Muscle of leg (tissue), 3 donors: ENCODE measurements at regions not wholly inside any gene's neighbourhood (a gene's known extent, or its start where the extent isn't known, plus 50 kb on each side); places are given as distances from the start of the nearest gene placed in this dataset.
"Not testable (repeated sequence)": the region's sequence is repeated elsewhere in the genome, so short reads cannot be mapped to it uniquely, and the experiment has no call there.

Source experiments
- DNase-seq: peaks from one replicate; pipeline ENCODE4 v3.0.0; 2013
- H3K27ac ChIP-seq: one replicate; pipeline ENCODE4 v1.5.1; 2013; ENCODE audit warnings: mild to moderate bottlenecking, low read length, control low read depth
- H3K27me3 ChIP-seq: one replicate; pipeline ENCODE4 v1.6.1; 2013; ENCODE audit warnings: low read length; ENCODE audit not compliant: control insufficient read depth, insufficient read depth
- H3K36me3 ChIP-seq: one replicate; pipeline ENCODE4 v1.6.1; 2013; ENCODE audit warnings: low read length; ENCODE audit not compliant: control insufficient read depth, insufficient read depth
- H3K4me1 ChIP-seq: one replicate; pipeline ENCODE4 v1.6.1; 2013; ENCODE audit warnings: low read length; ENCODE audit not compliant: control insufficient read depth, insufficient read depth
- H3K4me3 ChIP-seq: one replicate; pipeline ENCODE4 v1.5.1; 2013; ENCODE audit warnings: low read length, control low read depth
- H3K9me3 ChIP-seq: replicated peaks from 2 replicates; pipeline ENCODE4 v1.6.1; 2013; ENCODE audit warnings: low read depth, low read length; ENCODE audit not compliant: control insufficient read depth
- WGBS: methylation state at CpG from one replicate; pipeline ENCODE4 v1.1.5; 2013; ENCODE audit warnings: missing lambda C conversion rate; ENCODE audit not compliant: insufficient coverage; 5-methylcytosine and 5-hydroxymethylcytosine counted together

DNA sequence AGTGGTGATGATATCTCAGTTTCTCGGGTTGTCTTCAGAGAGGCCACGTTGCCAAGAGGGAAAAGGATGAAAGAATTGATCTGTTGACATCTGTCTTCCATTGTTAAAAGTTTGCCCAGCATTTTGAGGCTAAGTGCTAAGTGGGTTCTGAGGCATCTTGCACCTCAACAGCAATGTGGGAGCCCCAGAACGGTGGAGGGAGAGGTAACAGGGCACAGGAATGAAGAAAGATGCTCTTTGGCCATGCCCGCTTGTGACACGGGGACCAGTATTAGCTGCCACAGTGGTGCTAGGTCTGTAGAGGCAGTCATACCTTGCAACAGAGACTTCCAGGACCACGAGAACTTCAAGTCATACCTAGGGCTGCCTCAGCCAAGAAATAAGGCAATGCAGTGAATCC, 106.6 kb upstream of the NUPR2 start:
- Histone ChIP-seq H3K36me3 (no peaks in the 10 kb centered on the region), H3K4me3 (no peak overlapping the region), H3K9me3 (peaks cover 2% of the 10 kb centered on the region), H3K27me3 (no peaks in the 10 kb centered on the region), H3K27ac (no peak overlapping the region), H3K4me1 (no peaks in the 10 kb centered on the region)
- DNase-seq = no peak
- WGBS = 58% methylated on average over 4 of the region's 6 CpGs

DNA sequence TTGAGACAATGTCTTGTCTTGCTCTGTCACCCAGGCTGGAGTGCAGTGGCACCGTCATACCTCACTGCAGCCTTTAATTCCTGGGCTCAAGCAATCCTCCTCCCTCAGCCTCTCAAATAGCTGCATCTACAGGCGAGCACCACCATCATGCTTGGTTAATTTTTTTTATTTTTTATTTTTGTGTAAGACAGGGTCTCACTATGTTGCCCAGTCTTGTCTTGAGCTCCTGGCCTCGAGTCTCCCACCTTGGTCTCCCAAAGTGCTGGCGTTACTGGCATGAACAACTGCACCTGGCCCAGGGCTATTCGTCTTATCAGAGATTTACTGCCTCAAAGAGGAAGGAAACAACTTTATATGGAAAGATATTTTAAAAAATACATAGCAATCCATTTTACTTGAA, 102.8 kb upstream of the NUPR2 start:
- Histone ChIP-seq H3K4me1 (no peaks in the 10 kb centered on the region), H3K36me3 (no peaks in the 10 kb centered on the region), H3K9me3 (peaks cover 8% of the 10 kb centered on the region), H3K4me3 (no peak overlapping the region), H3K27ac (no peak overlapping the region), H3K27me3 (no peaks in the 10 kb centered on the region)
- DNase-seq = no peak
- no CpG with 5 or more reads among the region's 5 CpGs for WGBS

DNA sequence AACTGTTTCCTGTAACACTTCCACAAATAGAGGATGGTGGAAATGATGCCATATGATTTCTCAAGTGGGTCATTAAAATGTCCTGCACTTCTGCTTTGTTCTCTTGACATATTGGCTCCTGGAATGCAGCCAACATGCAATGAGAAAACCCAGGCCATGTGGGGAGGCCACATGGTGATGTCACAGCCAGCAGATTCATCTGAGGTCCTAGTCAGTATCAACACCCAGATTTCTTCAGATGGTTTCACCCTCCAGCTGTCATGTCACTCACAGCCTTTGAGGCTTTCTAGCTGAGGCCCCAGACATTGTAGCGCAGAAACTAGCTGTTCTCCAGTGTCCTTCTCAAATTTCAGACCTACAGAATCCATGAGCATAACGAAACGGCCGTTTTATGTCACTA, 102.3 kb upstream of the NUPR2 start:
- peak; percentile 3 for DNase-seq
- Histone ChIP-seq H3K9me3 (peaks cover 6% of the 10 kb centered on the region), H3K36me3 (no peaks in the 10 kb centered on the region), H3K27me3 (no peaks in the 10 kb centered on the region), H3K4me3 (no peak overlapping the region), H3K4me1 (no peaks in the 10 kb centered on the region), H3K27ac (no peak overlapping the region)
- 83% methylated on average over 1 of the region's 4 CpGs for WGBS

DNA sequence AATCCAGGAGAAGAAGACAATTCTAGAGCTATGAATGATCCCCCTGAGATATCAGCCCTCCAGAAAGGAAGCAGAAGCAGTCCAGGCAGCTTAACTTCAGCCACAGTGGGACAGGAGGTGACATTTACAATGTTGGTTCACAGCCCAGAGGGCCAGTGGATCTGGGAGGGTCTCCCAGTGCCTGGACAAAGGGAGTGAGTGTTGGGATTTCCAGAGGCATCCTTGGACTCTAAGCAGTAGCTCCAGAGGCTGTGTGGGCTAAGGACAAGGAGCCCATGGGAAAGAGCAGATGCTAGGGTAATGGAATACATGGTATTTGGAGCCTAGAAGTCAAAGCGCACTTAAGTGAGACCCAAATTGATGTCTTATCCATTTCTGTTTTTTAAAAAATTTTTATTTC, 97.4 kb upstream of the NUPR2 start:
- H3K27ac ChIP-seq = no peak overlapping the region
- WGBS = no CpG with 5 or more reads among the region's 1 CpG
- no peaks in the 10 kb centered on the region for H3K4me1 ChIP-seq
- peaks cover 19% of the 10 kb centered on the region for H3K9me3 ChIP-seq
- H3K36me3 ChIP-seq = no peaks in the 10 kb centered on the region
- DNase-seq = no peak
- H3K27me3 ChIP-seq = no peaks in the 10 kb centered on the region
- no peak overlapping the region for H3K4me3 ChIP-seq

DNA sequence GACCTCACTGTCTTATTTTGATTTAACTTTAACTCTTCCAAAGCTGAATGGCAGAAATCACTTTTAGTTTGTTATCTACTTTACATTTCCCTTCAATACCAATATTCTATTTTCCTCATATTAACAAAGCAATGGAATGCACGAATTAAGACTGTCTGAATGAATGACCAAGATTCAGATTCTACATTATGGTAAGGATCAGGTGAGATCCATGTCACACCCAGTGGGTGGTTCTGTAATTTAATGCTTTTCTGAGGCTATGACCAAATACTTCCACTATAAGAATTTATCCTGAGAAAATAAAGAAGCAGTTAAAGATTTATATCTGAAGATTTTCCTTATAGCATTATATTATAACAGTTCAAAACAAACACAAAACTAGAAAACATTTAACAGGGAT, 90.2 kb upstream of the NUPR2 start:
- Histone ChIP-seq H3K27ac (no peak overlapping the region), H3K9me3 (peaks cover 10% of the 10 kb centered on the region), H3K4me3 (no peak overlapping the region), H3K36me3 (no peaks in the 10 kb centered on the region), H3K4me1 (no peaks in the 10 kb centered on the region), H3K27me3 (no peaks in the 10 kb centered on the region)
- WGBS = no CpG with 5 or more reads among the region's 1 CpG
- DNase-seq = no peak

DNA sequence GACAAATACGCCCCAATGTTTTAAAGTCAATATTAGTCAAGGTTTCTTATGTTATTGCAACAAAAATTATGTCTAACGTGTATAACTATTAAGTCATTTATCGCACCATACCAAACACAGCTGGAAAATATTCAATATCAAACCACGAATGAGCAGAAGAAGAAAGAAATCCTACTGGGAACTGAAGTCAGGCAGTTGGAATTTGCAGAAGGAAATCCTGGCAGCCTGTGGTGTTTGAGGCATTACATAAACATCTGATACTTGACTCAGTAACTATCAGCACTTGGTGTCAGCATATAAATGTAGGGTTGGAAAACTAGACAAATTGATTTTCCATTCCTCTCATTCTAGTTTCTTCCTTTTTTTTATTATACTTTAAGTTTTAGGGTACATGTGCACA, 83.4 kb upstream of the NUPR2 start:
- peaks cover 4% of the 10 kb centered on the region for H3K9me3 ChIP-seq
- WGBS = no CpG with 5 or more reads among the region's 4 CpGs

DNA sequence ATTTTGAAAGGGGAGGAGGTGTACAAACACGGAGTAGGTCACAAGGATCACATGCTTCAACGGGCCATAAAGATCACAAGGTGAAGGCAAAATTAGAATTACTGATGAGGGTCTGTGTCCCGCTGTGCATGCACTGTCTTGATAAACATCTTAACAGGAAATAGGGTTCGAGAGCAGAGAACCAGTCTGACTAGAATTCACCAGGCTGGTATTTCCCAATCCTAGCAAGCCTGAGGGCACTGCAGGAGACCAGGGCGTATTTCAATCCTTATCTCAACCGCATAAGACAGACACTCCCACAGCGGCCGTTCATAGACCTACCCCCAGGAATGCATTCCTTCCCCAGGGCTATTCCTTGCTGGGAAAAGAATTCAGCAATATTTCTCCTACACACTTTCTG, 80.0 kb upstream of the NUPR2 start:
- 83% methylated on average over 8 of the region's 8 CpGs for WGBS
- not testable (repeated sequence) for H3K27me3 ChIP-seq, H3K4me1 ChIP-seq, H3K36me3 ChIP-seq, H3K27ac ChIP-seq, H3K4me3 ChIP-seq, DNase-seq, H3K9me3 ChIP-seq

More for the DNA sequence above, 83.4 kb upstream of the NUPR2 start:
- Histone ChIP-seq H3K4me3 (no peak overlapping the region), H3K27ac (no peak overlapping the region), H3K36me3 (no peaks in the 10 kb centered on the region), H3K27me3 (no peaks in the 10 kb centered on the region), H3K4me1 (no peaks in the 10 kb centered on the region)
- no peak for DNase-seq

DNA sequence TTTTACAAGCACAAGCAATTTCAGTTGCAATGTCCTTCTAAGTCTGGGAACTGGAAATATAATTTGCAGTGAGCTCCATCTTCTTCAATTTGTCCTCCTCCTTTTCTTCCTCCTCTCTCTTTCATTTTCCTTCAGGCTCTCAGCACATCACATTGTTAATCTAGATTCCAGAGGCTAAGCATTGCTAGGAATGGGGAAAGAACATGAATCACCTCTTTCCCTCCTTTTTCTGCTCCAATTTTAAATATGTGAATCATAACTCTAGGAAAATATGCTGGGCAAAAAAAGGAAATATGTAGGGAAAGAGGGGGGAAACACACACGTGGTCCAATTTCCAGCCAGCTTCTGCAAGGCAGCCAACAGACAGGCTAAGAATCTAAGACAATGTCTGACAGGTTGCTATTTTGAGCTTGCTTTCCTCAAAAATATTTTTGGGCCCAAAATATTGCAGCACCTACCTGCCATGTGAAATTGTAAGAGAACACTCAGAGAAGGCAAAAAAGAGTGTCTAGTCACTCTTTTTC, 72.7 kb upstream of the NUPR2 start:
- Histone ChIP-seq H3K4me1 (no peaks in the 10 kb centered on the region), H3K27ac (no peak overlapping the region), H3K27me3 (no peaks in the 10 kb centered on the region), H3K36me3 (no peaks in the 10 kb centered on the region), H3K9me3 (peaks cover 5% of the 10 kb centered on the region), H3K4me3 (no peak overlapping the region)
- DNase-seq = no peak
- WGBS = 63% methylated on average over 1 of the region's 1 CpG

DNA sequence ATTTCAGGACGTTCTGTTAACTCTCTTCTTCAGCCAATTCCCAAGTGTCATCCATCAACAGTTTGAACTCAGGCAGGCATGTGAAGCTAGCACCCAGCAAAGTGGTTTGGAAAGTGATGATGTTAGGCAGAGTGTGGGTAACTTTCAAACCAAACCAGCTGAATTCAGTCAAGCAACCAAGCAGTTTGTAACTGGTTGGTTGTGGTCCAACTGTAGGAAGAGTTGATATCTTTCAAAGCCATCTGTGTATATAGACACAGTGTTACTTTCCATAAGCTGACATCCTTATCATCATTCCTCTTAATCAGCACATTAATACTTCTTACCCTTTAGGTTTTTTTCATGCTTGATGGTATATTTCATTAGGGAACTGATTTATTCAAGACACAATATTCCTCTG, 72.2 kb upstream of the NUPR2 start:
- 20% methylated on average over 1 of the region's 1 CpG for WGBS

DNA sequence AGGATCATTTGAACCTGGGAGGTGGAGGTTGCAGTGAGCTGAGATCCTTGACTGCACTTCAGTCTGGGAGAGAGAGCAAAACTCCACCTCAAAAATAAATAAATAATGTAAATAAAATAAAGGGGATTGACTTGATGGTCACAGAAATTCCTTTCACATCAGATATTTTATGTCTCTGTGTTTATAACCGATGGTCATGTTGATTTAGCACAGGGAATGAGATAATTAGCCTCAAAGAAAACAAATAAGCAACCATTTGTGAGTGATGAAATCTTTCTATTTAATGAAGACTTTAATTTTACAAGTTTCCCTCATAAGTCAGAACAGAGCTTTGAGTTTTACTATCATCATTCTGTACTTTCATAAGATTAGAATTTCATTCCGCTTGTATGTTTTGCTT, 64.8 kb upstream of the NUPR2 start:
- DNase-seq = no peak
- H3K4me1 ChIP-seq = peaks cover under 1% of the 10 kb centered on the region
- H3K4me3 ChIP-seq = no peak overlapping the region
- peaks cover under 1% of the 10 kb centered on the region for H3K27me3 ChIP-seq
- no peaks in the 10 kb centered on the region for H3K9me3 ChIP-seq
- WGBS = no CpG with 5 or more reads among the region's 2 CpGs
- H3K27ac ChIP-seq = no peak overlapping the region
- no peaks in the 10 kb centered on the region for H3K36me3 ChIP-seq

More for the DNA sequence above, 72.2 kb upstream of the NUPR2 start:
- Histone ChIP-seq H3K27ac (no peak overlapping the region), H3K4me3 (no peak overlapping the region), H3K27me3 (no peaks in the 10 kb centered on the region), H3K4me1 (no peaks in the 10 kb centered on the region), H3K36me3 (no peaks in the 10 kb centered on the region), H3K9me3 (peaks cover 5% of the 10 kb centered on the region)
- DNase-seq = no peak

DNA sequence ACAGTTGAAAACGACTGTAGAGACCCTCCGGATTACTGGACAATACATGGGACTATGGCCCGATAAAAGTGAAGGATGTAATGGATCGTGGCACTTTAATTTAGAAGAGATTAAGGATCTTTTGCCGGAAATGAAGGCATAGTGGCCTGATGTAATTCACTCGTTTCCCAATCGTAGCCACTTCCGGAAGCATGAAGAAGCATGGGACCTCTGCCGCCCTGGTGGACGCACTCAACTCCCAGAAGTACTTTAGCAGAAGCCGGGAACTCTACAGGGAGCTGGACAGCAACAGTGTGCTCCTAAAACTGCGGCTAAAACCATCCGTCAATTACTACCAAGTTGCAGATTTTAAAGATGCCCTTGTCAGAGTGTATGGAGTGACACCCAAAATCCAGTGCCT, 59.6 kb upstream of the NUPR2 start:
- no peak overlapping the region for H3K27ac ChIP-seq
- H3K4me1 ChIP-seq = peaks cover 3% of the 10 kb centered on the region
- WGBS = 36% methylated on average over 10 of the region's 13 CpGs
- H3K27me3 ChIP-seq = peaks cover 7% of the 10 kb centered on the region
- H3K9me3 ChIP-seq = peaks cover 2% of the 10 kb centered on the region
- no peaks in the 10 kb centered on the region for H3K36me3 ChIP-seq
- no peak for DNase-seq
- H3K4me3 ChIP-seq = peak overlapping the region; percentile 43
